ENCODE measurements at regions not wholly inside any gene's neighbourhood (a gene's known extent, or its start where the extent isn't known, plus 50 kb on each side); places are given as distances from the start of the nearest gene placed in this dataset.

GRCh38 chr1:232464325-232464724 lies 165.6 kb downstream of the SIPA1L2 start:
- no peak for DNase-seq (ENCODE audit: extremely low read depth, insufficient read length)
- Histone ChIP-seq H3K36me3 (ENCODE audit: control insufficient read depth, insufficient read depth, low read length) (no peaks in the 10 kb centered on the region), H3K27me3 (replicated peaks; ENCODE audit: control insufficient read depth, insufficient read depth, low read length) (no peaks in the 10 kb centered on the region), H3K4me3 (replicated peaks; ENCODE audit: low read depth, low read length) (no peak overlapping the region)
- TF ChIP-seq, protein P1, sequence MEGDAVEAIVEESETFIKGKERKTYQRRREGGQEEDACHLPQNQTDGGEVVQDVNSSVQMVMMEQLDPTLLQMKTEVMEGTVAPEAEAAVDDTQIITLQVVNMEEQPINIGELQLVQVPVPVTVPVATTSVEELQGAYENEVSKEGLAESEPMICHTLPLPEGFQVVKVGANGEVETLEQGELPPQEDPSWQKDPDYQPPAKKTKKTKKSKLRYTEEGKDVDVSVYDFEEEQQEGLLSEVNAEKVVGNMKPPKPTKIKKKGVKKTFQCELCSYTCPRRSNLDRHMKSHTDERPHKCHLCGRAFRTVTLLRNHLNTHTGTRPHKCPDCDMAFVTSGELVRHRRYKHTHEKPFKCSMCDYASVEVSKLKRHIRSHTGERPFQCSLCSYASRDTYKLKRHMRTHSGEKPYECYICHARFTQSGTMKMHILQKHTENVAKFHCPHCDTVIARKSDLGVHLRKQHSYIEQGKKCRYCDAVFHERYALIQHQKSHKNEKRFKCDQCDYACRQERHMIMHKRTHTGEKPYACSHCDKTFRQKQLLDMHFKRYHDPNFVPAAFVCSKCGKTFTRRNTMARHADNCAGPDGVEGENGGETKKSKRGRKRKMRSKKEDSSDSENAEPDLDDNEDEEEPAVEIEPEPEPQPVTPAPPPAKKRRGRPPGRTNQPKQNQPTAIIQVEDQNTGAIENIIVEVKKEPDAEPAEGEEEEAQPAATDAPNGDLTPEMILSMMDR (IDR thresholded peaks at IDR 0.05; ENCODE audit: insufficient read depth, low read length, poor library complexity, severe bottlenecking): no peak

DNA sequence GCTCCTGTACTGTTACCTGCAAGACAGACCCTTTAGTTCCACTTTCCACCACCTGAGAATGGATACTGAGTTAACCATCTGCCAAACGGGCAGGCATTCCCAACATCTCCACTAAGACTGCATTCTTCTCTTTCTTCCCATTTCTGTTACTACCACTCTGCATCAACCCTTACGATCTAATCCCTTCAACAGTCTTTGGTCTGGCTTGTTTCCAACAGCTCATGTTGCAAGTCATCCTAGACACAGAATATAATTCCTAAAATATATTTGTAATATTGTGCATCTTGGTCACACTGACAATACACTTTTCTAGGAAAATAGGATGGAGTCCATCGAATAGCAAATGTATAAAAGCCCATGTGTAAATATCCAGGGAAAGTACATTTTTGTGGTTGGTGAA lies 166.7 kb downstream of the SIPA1L2 start:
- TF ChIP-seq, protein P1 (IDR thresholded peaks at IDR 0.05; ENCODE audit: insufficient read depth, low read length, poor library complexity, severe bottlenecking): no peak

GRCh38 chr1:232462213-232462612 lies 167.7 kb downstream of the SIPA1L2 start:
- no peaks in the 10 kb centered on the region for H3K27me3 ChIP-seq (replicated peaks; ENCODE audit: control insufficient read depth, insufficient read depth, low read length)
- H3K36me3 ChIP-seq (ENCODE audit: control insufficient read depth, insufficient read depth, low read length): no peaks in the 10 kb centered on the region
- DNase-seq (ENCODE audit: extremely low read depth, insufficient read length): no peak
- TF ChIP-seq, protein P1 (IDR thresholded peaks at IDR 0.05; ENCODE audit: insufficient read depth, low read length, poor library complexity, severe bottlenecking): no peak
- H3K4me3 ChIP-seq (replicated peaks; ENCODE audit: low read depth, low read length): no peak overlapping the region

More for the DNA sequence above, 166.7 kb downstream of the SIPA1L2 start:
- H3K36me3 ChIP-seq (ENCODE audit: control insufficient read depth, insufficient read depth, low read length): no peaks in the 10 kb centered on the region
- H3K4me3 ChIP-seq (replicated peaks; ENCODE audit: low read depth, low read length): no peak overlapping the region
- no peak for DNase-seq (ENCODE audit: extremely low read depth, insufficient read length)
- H3K27me3 ChIP-seq (replicated peaks; ENCODE audit: control insufficient read depth, insufficient read depth, low read length): no peaks in the 10 kb centered on the region

GRCh38 chr1:232459826-232460225 lies 170.1 kb downstream of the SIPA1L2 start:
- TF ChIP-seq, protein P1 (IDR thresholded peaks at IDR 0.05; ENCODE audit: insufficient read depth, low read length, poor library complexity, severe bottlenecking): no peak
- Histone ChIP-seq H3K4me3 (replicated peaks; ENCODE audit: low read depth, low read length) (no peak overlapping the region), H3K36me3 (ENCODE audit: control insufficient read depth, insufficient read depth, low read length) (no peaks in the 10 kb centered on the region), H3K27me3 (replicated peaks; ENCODE audit: control insufficient read depth, insufficient read depth, low read length) (no peaks in the 10 kb centered on the region)
- DNase-seq (ENCODE audit: extremely low read depth, insufficient read length): no peak

- no peaks in the 10 kb centered on the region for H3K27me3 ChIP-seq (replicated peaks; ENCODE audit: control insufficient read depth, insufficient read depth, low read length)
- TF ChIP-seq, protein P1 (IDR thresholded peaks at IDR 0.05; ENCODE audit: insufficient read depth, low read length, poor library complexity, severe bottlenecking): no peak
- no peak overlapping the region for H3K4me3 ChIP-seq (replicated peaks; ENCODE audit: low read depth, low read length)
- H3K36me3 ChIP-seq (ENCODE audit: control insufficient read depth, insufficient read depth, low read length): no peaks in the 10 kb centered on the region
- DNase-seq (ENCODE audit: extremely low read depth, insufficient read length): no peak
Observed at GRCh38 chr1:232459087-232459486, 170.8 kb downstream of the SIPA1L2 start.

GRCh38 chr1:232457595-232457994 lies 172.3 kb downstream of the SIPA1L2 start:
- Histone ChIP-seq H3K27me3 (replicated peaks; ENCODE audit: control insufficient read depth, insufficient read depth, low read length) (no peaks in the 10 kb centered on the region), H3K4me3 (replicated peaks; ENCODE audit: low read depth, low read length) (no peak overlapping the region), H3K36me3 (ENCODE audit: control insufficient read depth, insufficient read depth, low read length) (no peaks in the 10 kb centered on the region)
- no peak for DNase-seq (ENCODE audit: extremely low read depth, insufficient read length)
- TF ChIP-seq, protein P1 (IDR thresholded peaks at IDR 0.05; ENCODE audit: insufficient read depth, low read length, poor library complexity, severe bottlenecking): no peak

Data from GM06990 (cell line).